ENCODE measurements at regions not wholly inside any gene's neighbourhood (a gene's known extent, or its start where the extent isn't known, plus 50 kb on each side); places are given as distances from the start of the nearest gene placed in this dataset.

DNA sequence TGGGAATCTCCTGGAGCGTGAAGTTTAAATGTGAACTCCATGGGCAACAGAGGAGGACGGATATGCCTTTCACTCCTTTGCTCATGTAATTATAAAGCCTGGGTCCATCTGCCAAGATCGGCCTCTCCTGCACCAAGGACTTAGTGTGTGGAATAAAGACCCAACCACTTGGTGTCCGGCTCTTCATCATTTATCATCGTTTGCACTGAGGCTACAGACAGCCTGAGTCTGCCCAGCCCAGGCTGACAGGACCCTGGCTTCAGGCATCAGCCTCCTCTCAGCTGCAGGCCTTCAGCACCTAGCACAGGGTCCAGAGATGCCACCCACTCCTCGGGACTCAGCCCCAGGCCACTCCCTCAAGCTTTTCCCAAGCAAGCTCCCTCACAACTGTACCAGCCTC lies 206.8 kb upstream of the IPO5 start:
- FAIRE-seq = no peak

More for the DNA sequence above, 206.8 kb upstream of the IPO5 start:
- Histone ChIP-seq H4K5ac (ENCODE audit: insufficient read length, low read depth, low read length) (no peak overlapping the region), H3K56ac (replicated peaks; ENCODE audit: insufficient read length, low read depth, low read length) (no peak overlapping the region), H3K4me2 (ENCODE audit: insufficient read depth in 1 of 2, low read depth in 2 of 2, low read length in 2 of 2) (no peak overlapping the region), H3K36me3 (ENCODE audit: control insufficient read depth in 2 of 4, insufficient read depth in 4 of 4, low read length in 3 of 4) (no peaks in the 10 kb centered on the region), H2BK12ac (ENCODE audit: low read depth, low read length) (no peak overlapping the region), H4K8ac (ENCODE audit: extremely low read depth, insufficient read depth, low read length) (no peak overlapping the region), H3K9ac (replicated peaks in 1 of 4; ENCODE audit: extremely low read depth in 1 of 4, low read depth in 3 of 4, low read length in 3 of 4) (no peak overlapping the region), H3K4me1 (replicated peaks in 1 of 4; ENCODE audit: control insufficient read depth in 3 of 4, insufficient read depth in 4 of 4, low read length in 3 of 4) (no peaks in the 10 kb centered on the region), H2BK20ac (ENCODE audit: low read length) (no peak overlapping the region), H2AFZ (ENCODE audit: low read length) (no peak overlapping the region), H3K27me3 (replicated peaks in 1 of 4; ENCODE audit: control insufficient read depth in 3 of 4, extremely low read depth in 1 of 4, insufficient read depth in 3 of 4, low read length in 3 of 4) (no peaks in the 10 kb centered on the region), H3K79me1 (ENCODE audit: low read depth, low read length) (no peaks in the 10 kb centered on the region), H3K23me2 (ENCODE audit: low read depth, low read length) (no peaks in the 10 kb centered on the region), H3K9me3 (ENCODE audit: insufficient read depth in 2 of 2, low read depth in 1 of 2, low read length in 1 of 2) (no peaks in the 10 kb centered on the region), H2BK5ac (ENCODE audit: low read depth, low read length) (no peak overlapping the region), H3K18ac (ENCODE audit: extremely low read depth, low read length) (no peak overlapping the region), H3K4me3 (ENCODE audit: extremely low read depth in 1 of 4, insufficient read depth in 2 of 4, low read depth in 3 of 4, low read length in 4 of 4) (no peak overlapping the region), H2BK120ac (replicated peaks; ENCODE audit: low read depth, low read length) (no peak overlapping the region), H2AK5ac (ENCODE audit: low read depth, low read length) (no peak overlapping the region), H4K20me1 (replicated peaks in 1 of 2; ENCODE audit: control insufficient read depth in 1 of 2, insufficient read depth in 2 of 2, low read length in 2 of 2) (no peaks in the 10 kb centered on the region), H2BK15ac (ENCODE audit: low read length) (no peak overlapping the region), H3K4ac (replicated peaks; ENCODE audit: insufficient read length, low read depth, low read length) (no peak overlapping the region), H3K14ac (ENCODE audit: insufficient read length) (no peak overlapping the region), H3K23ac (ENCODE audit: insufficient read length) (no peak overlapping the region), H4K91ac (replicated peaks; ENCODE audit: insufficient read length, low read length) (no peak overlapping the region), H3K79me2 (ENCODE audit: control insufficient read depth in 1 of 2, insufficient read depth in 2 of 2, low read length in 2 of 2) (no peaks in the 10 kb centered on the region), H3K27ac (ENCODE audit: low read depth, low read length) (no peak overlapping the region)
- ChIA-PET CTCF (ENCODE audit: partially characterized antibody) (interaction anchor here (0.7 to 1.2 kb wide), 3 partner anchors 23 to 59 kb away, joined by 3 read pairs; no protein-coding TSS in a partner anchor), POLR2A (ENCODE audit: partially characterized antibody) (no interaction called here)
- WGBS, 2 experiments (ENCODE audit: extremely low coverage in 1 of 2, insufficient coverage in 1 of 2, insufficient read length in 1 of 2, insufficient replicate concordance in 2 of 2, low coverage in 1 of 2, low lambda C conversion rate in 2 of 2, missing lambda C conversion rate in 1 of 2) = 89% methylated on average over 6 of the region's 6 CpGs; no CpG with 5 or more reads in 1 of the 2 experiments
- TF ChIP-seq FOSL1 (IDR thresholded peaks at IDR 0.05; ENCODE audit: insufficient read depth, low read depth, low read length) (no peak), SIN3A (conservative IDR thresholded peaks at IDR 0.05 in 1 of 2, IDR thresholded peaks at IDR 0.05 in 1 of 2; ENCODE audit: low read depth in 1 of 2, low read length in 2 of 2) (no peak)
- DNase-seq (ENCODE audit: low read depth in 1 of 2, low spot score in 2 of 2) = no peak
